HCT116 (cell line): ENCODE measurements at regions not wholly inside any gene's neighbourhood (a gene's known extent, or its start where the extent isn't known, plus 50 kb on each side); places are given as distances from the start of the nearest gene placed in this dataset.

ENCODE experiments used
- ATAC-seq: fragments of 200-7000 bp; cut with Tn5 transposase; 2 replicates; pipeline ENCODE4 v1.9.1; 2020; ENCODE audit warnings: mild to moderate bottlenecking, moderate library complexity
- BruUV-seq: library from RNA; stranded (reverse); fragments of 400-500 nt; replicated peaks from 2 replicates; lab custom pipeline; 2021; lab: Mats Ljungman, UMichigan
- CTCF ChIA-PET: fragments of 300-600 bp; sonication (Branson Sonifier 250); formaldehyde crosslinking; loops from one replicate; lab custom pipeline; 2021; ENCODE audit warnings: antibody characterized with exemption; lab: Charles Lee
- POLR2A ChIA-PET: fragments of 300-600, 350-600 bp; sonication (Branson Sonifier 250); formaldehyde crosslinking; loops from one replicate; lab custom pipeline; 2021; ENCODE audit warnings: antibody characterized with exemption; lab: Charles Lee
- RAD21 ChIA-PET, 2 experiments: fragments of 300-600 bp; sonication (Branson Sonifier 250); formaldehyde crosslinking; loops; one replicate each; lab custom pipeline; 2023; ENCODE audit warnings: low total read pairs in 2 of 2; ENCODE audit not compliant: uncharacterized antibody in 2 of 2, unreplicated experiment in 2 of 2, low non-redundant PET in 1 of 2; lab: Charles Lee
- DNase-seq: peaks from one replicate; pipeline ENCODE4 v3.0.0-alpha.2; 2010; ENCODE audit warnings: low read depth, low spot score
- H2AFZ ChIP-seq: fragments of 200-600 bp; shearing (Covaris generic), sonication (generic); 2 replicates; pipeline ENCODE4 v1.6.1; 2017; ENCODE audit warnings: low read depth, mixed run types, mixed read lengths, antibody characterized with exemption, low read length; ENCODE audit not compliant: poor library complexity, severe bottlenecking
- H3K27ac ChIP-seq: 2 replicates; pipeline ENCODE4 v1.5.1; 2012; ENCODE audit warnings: low read depth, low read length
- H3K27me3 ChIP-seq: fragments of 200-600 bp; sonication (generic); 2 replicates; pipeline ENCODE4 v1.6.1; 2016; ENCODE audit warnings: mixed run types, low read length, mixed read lengths; ENCODE audit not compliant: insufficient read depth
- H3K36me3 ChIP-seq, 2 experiments: fragments of 200-500 bp in 1 of 2; fragments of 200-600 bp in 1 of 2; sonication (Bioruptor generic) in 1 of 2; sonication (generic) in 1 of 2; 2 replicates each; pipeline versions ENCODE4 v1.5.1 to v1.6.1; 2014 to 2016; ENCODE audit warnings: low read length in 2 of 2, inconsistent platforms in 1 of 2, mixed read lengths in 1 of 2, mixed run types in 1 of 2; ENCODE audit not compliant: insufficient read depth in 2 of 2, control insufficient read depth in 1 of 2
- H3K4me1 ChIP-seq, 2 experiments: fragments of 200-600 bp in 1 of 2; sonication (generic) in 1 of 2; 2 replicates each; pipeline versions ENCODE4 v1.5.1 to v1.6.1; 2012 to 2017; ENCODE audit warnings: low read length in 2 of 2, inconsistent platforms in 1 of 2, mild to moderate bottlenecking in 1 of 2, mixed read lengths in 1 of 2, mixed run types in 1 of 2, moderate library complexity in 1 of 2; ENCODE audit not compliant: insufficient read depth in 2 of 2, control insufficient read depth in 1 of 2
- H3K4me2 ChIP-seq: fragments of 200-600 bp; sonication (generic); 2 replicates; pipeline ENCODE4 v1.6.1; 2017; ENCODE audit warnings: mixed run types, low read length, mixed read lengths
- H3K4me3 ChIP-seq, 2 experiments: fragments of 200-600 bp in 1 of 2; sonication (generic) in 1 of 2; replicated peaks in 1 of 2; 2 replicates each; pipeline ENCODE4 v1.5.1; 2011 to 2016; ENCODE audit warnings: low read length in 2 of 2, control low read depth in 1 of 2, low read depth in 1 of 2, mild to moderate bottlenecking in 1 of 2, mixed read lengths in 1 of 2, mixed run types in 1 of 2
- H3K79me2 ChIP-seq: fragments of 200-600 bp; sonication (generic); 2 replicates; pipeline ENCODE4 v1.6.1; 2017; ENCODE audit warnings: mild to moderate bottlenecking, mixed run types, low read length, moderate library complexity, mixed read lengths; ENCODE audit not compliant: insufficient read depth
- H3K9ac ChIP-seq: fragments of 200-600 bp; sonication (generic); 2 replicates; pipeline ENCODE4 v1.6.1; 2016; ENCODE audit warnings: low read length, mixed read lengths
- H3K9me2 ChIP-seq: fragments of 200-600 bp; sonication (generic), shearing (Covaris generic); 2 replicates; pipeline ENCODE4 v1.6.1; 2017; ENCODE audit warnings: mixed run types, mild to moderate bottlenecking, moderate library complexity; ENCODE audit not compliant: insufficient read depth
- H3K9me3 ChIP-seq, 2 experiments: fragments of 200-500 bp in 1 of 2; fragments of 200-600 bp in 1 of 2; sonication (Bioruptor generic) in 1 of 2; sonication (generic) in 1 of 2; 2 replicates each; pipeline ENCODE4 v1.6.1; 2014 to 2017; ENCODE audit warnings: low read length in 2 of 2, mixed read lengths in 2 of 2, inconsistent platforms in 1 of 2, low read depth in 1 of 2, mild to moderate bottlenecking in 1 of 2, mixed run types in 1 of 2, moderate library complexity in 1 of 2; ENCODE audit not compliant: control insufficient read depth in 1 of 2, insufficient read depth in 1 of 2
- H4K20me1 ChIP-seq: fragments of 200-600 bp; sonication (generic), shearing (Covaris generic); 2 replicates; pipeline ENCODE4 v1.6.1; 2017; ENCODE audit warnings: mixed run types, mild to moderate bottlenecking, moderate library complexity; ENCODE audit not compliant: insufficient read depth
- EGR1 ChIP-seq: IDR thresholded peaks from 2 replicates; pipeline ENCODE4 v1.6.1; 2012; ENCODE audit warnings: low read depth
- ELF1 ChIP-seq: IDR thresholded peaks from 2 replicates; pipeline ENCODE4 v1.6.1; 2012; ENCODE audit warnings: low read depth, borderline replicate concordance
- EZH2 ChIP-seq: fragments of 200-600 bp; sonication (generic); IDR thresholded peaks from 2 replicates; pipeline ENCODE4 v1.6.1; 2017; ENCODE audit warnings: antibody characterized with exemption, mixed run types
- JUND ChIP-seq: IDR thresholded peaks from 2 replicates; pipeline ENCODE4 v1.6.1; 2012
- POLR2A ChIP-seq: IDR thresholded peaks from 2 replicates; pipeline ENCODE4 v1.7.0; 2011; ENCODE audit warnings: borderline replicate concordance; ENCODE audit not compliant: insufficient read depth, insufficient read length; ENCODE audit errors: extremely low read depth
- POLR2AphosphoS5 ChIP-seq: IDR thresholded peaks from 2 replicates; pipeline ENCODE4 v1.6.1; 2011; ENCODE audit warnings: mild to moderate bottlenecking, low read depth, low read length, moderate library complexity
- RAD21 ChIP-seq: IDR thresholded peaks from 2 replicates; pipeline ENCODE4 v1.6.1; 2012; ENCODE audit warnings: low read depth, mild to moderate bottlenecking
- SIN3A ChIP-seq: IDR thresholded peaks from 2 replicates; pipeline ENCODE4 v1.6.1; 2012; ENCODE audit warnings: low read depth
- SP1 ChIP-seq: IDR thresholded peaks from 2 replicates; pipeline ENCODE4 v1.6.1; 2012; ENCODE audit warnings: low read depth
- TCF7L2 ChIP-seq: IDR thresholded peaks from 2 replicates; pipeline ENCODE4 v1.7.0; 2011; ENCODE audit warnings: borderline replicate concordance, inconsistent platforms; ENCODE audit not compliant: insufficient read depth, insufficient read length; ENCODE audit errors: extremely low read depth
- YY1 ChIP-seq: IDR thresholded peaks from 2 replicates; pipeline ENCODE4 v1.6.1; 2011; ENCODE audit warnings: low read length, low read depth, moderate library complexity, mild to moderate bottlenecking; ENCODE audit not compliant: insufficient replicate concordance; ENCODE audit errors: extremely low read depth
- intact Hi-C: fragments of 100-400 bp; cut with micrococcal nuclease; formaldehyde crosslinking; loops from 2 replicates; pipeline ENCODE4 v1.10.0; 2022
- TF ChIP-seq, protein P1 (sequence below): IDR thresholded peaks from 2 replicates; pipeline ENCODE4 v1.6.1; 2012
- TF ChIP-seq, protein P2 (sequence below): IDR thresholded peaks from 2 replicates; pipeline ENCODE4 v1.6.1; 2011; ENCODE audit warnings: mild to moderate bottlenecking, low read length, moderate library complexity; ENCODE audit not compliant: insufficient replicate concordance; ENCODE audit errors: extremely low read depth

DNA sequence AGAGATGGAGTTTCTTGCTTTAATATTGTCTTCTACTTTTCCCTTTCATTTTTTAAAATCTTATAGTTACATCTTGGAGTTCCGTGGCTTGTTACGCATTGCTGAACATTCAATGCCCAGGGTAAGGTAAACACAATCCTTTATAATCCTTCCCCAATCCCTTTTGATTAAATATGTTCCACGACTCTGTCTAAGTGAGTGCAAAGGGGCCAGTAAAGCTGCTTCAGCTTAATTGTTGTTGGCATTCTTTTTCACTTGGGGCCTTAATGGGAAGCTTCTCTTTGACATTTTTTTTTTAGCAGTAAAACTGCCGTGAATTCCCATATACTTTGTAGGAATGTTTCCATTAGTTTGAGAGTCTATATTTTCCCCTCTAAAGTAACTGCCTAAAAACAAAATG, 1028.1 kb downstream of the C4orf33 start:
- Histone ChIP-seq H3K9ac (no peak overlapping the region), H3K27ac (no peak overlapping the region), H3K9me2 (no peaks in the 10 kb centered on the region), H3K9me3 (no peaks in the 10 kb centered on the region), H3K4me1 (no peaks in the 10 kb centered on the region), H3K36me3 (no peaks in the 10 kb centered on the region), H3K4me2 (no peak overlapping the region), H3K4me3 (no peak overlapping the region), H3K27me3 (no peaks in the 10 kb centered on the region), H4K20me1 (no peaks in the 10 kb centered on the region), H3K79me2 (no peaks in the 10 kb centered on the region), H2AFZ (no peak overlapping the region)
- no TSS peak for BruUV-seq
- ATAC-seq (no peak), DNase-seq (no peak)
- RAD21 ChIA-PET, result no interaction called here
- no peak for TF ChIP-seq SIN3A
- TF ChIP-seq EZH2, result no peak
- TF ChIP-seq RAD21, result no peak
- no peak for TF ChIP-seq POLR2A
- TF ChIP-seq SP1, result no peak
- TF ChIP-seq TCF7L2, result no peak
- TF ChIP-seq YY1, result no peak
- TF ChIP-seq JUND, result no peak
- TF ChIP-seq, protein P1, sequence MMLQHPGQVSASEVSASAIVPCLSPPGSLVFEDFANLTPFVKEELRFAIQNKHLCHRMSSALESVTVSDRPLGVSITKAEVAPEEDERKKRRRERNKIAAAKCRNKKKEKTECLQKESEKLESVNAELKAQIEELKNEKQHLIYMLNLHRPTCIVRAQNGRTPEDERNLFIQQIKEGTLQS, result no peak
- TF ChIP-seq POLR2AphosphoS5, result no peak
- TF ChIP-seq ELF1, result no peak
- TF ChIP-seq, protein P2, sequence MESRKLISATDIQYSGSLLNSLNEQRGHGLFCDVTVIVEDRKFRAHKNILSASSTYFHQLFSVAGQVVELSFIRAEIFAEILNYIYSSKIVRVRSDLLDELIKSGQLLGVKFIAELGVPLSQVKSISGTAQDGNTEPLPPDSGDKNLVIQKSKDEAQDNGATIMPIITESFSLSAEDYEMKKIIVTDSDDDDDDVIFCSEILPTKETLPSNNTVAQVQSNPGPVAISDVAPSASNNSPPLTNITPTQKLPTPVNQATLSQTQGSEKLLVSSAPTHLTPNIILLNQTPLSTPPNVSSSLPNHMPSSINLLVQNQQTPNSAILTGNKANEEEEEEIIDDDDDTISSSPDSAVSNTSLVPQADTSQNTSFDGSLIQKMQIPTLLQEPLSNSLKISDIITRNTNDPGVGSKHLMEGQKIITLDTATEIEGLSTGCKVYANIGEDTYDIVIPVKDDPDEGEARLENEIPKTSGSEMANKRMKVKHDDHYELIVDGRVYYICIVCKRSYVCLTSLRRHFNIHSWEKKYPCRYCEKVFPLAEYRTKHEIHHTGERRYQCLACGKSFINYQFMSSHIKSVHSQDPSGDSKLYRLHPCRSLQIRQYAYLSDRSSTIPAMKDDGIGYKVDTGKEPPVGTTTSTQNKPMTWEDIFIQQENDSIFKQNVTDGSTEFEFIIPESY, result no peak
- no peak for TF ChIP-seq EGR1
- POLR2A ChIA-PET, result no interaction called here
- intact Hi-C loops, result no loop called here
- CTCF ChIA-PET, result no interaction called here
